ENCODE measurements at regions not wholly inside any gene's neighbourhood (a gene's known extent, or its start where the extent isn't known, plus 50 kb on each side); places are given as distances from the start of the nearest gene placed in this dataset.

DNA sequence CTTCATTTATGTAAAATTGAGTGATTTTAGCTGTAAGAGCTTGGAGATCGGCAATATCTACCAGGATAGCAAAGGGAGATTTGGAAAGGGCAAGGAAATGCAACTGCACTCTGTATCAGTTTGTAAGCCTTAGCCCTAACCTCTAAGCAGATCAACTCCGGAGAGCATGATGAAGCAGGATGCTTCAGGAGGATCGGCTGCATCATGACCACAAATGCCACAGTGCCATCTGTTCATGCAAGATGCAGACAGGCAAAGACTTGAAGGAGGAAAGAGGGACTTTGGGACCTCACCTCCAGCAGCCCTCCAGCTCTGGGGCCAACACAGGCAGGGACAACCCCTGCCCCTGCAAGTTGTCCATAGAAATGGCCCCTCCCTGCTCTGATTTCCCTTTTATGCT lies 377.6 kb upstream of the GATB start:
- no peak for DNase-seq (ENCODE audit: extremely low spot score in 2 of 2)
- no peaks in the 10 kb centered on the region for H3K4me1 ChIP-seq
- intact Hi-C loops (cut with DNase I) = no loop called here
- H3K27me3 ChIP-seq = no peaks in the 10 kb centered on the region
- H3K9me3 ChIP-seq = no peaks in the 10 kb centered on the region
- H3K4me3 ChIP-seq = no peak overlapping the region
- H3K36me3 ChIP-seq = no peaks in the 10 kb centered on the region
- TF ChIP-seq POLR2AphosphoS5 (IDR thresholded peaks at IDR 0.05; ENCODE audit: insufficient read depth in 1 of 2, low read depth in 1 of 2) (no peak), POLR2A (IDR thresholded peaks at IDR 0.05) (no peak)
- TF ChIP-seq, protein P1, sequence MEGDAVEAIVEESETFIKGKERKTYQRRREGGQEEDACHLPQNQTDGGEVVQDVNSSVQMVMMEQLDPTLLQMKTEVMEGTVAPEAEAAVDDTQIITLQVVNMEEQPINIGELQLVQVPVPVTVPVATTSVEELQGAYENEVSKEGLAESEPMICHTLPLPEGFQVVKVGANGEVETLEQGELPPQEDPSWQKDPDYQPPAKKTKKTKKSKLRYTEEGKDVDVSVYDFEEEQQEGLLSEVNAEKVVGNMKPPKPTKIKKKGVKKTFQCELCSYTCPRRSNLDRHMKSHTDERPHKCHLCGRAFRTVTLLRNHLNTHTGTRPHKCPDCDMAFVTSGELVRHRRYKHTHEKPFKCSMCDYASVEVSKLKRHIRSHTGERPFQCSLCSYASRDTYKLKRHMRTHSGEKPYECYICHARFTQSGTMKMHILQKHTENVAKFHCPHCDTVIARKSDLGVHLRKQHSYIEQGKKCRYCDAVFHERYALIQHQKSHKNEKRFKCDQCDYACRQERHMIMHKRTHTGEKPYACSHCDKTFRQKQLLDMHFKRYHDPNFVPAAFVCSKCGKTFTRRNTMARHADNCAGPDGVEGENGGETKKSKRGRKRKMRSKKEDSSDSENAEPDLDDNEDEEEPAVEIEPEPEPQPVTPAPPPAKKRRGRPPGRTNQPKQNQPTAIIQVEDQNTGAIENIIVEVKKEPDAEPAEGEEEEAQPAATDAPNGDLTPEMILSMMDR (IDR thresholded peaks at IDR 0.05) = no peak
- H3K27ac ChIP-seq = no peak overlapping the region

DNA sequence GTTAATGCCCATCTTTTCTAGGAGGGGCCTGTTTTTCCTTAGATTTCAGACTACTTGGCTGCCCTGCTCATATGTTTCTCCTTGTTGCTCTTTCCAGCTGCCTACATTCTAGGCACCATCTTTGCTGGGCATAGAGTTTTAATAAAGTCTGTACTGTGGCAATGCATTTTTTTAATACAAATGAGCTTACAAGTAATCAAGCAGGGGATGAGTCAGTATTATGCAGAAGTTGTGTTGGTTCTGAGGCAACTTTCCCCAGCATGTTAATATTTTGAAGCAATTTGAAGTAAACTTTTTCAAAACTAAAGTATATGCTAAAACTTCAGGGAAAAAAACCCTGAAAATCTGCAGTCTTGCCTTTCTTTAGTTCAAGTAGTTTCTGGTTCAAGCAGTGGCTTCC lies 372.0 kb upstream of the GATB start:
- intact Hi-C loops (cut with DNase I) = no loop called here
- TF ChIP-seq, protein P1 (IDR thresholded peaks at IDR 0.05) = no peak
- TF ChIP-seq POLR2AphosphoS5 (IDR thresholded peaks at IDR 0.05; ENCODE audit: insufficient read depth in 1 of 2, low read depth in 1 of 2) (no peak), POLR2A (IDR thresholded peaks at IDR 0.05) (no peak)
- H3K9me3 ChIP-seq = no peaks in the 10 kb centered on the region
- no peaks in the 10 kb centered on the region for H3K36me3 ChIP-seq
- H3K4me1 ChIP-seq = no peaks in the 10 kb centered on the region
- no peaks in the 10 kb centered on the region for H3K27me3 ChIP-seq
- no peak overlapping the region for H3K4me3 ChIP-seq
- no peak overlapping the region for H3K27ac ChIP-seq
- no peak for DNase-seq (ENCODE audit: extremely low spot score in 2 of 2)

DNA sequence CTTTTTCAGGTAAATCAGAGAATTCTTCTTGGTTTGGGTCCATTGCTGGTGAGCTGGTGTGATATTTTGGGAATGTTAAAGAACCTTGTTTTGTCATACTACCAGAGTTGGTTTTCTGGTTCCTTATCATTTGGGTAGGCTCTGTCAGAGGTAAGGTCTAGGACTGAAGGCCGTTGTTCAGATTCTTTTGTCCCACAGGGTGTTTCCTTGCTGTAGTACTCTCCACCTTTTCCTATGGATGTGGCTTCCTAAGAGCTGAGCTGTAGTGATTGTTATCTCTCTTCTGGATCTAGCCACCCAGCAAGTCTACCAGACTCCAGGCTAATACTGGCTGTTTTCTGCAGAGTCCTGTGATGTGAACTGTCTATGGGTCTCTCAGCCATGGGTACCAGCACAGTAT lies 367.5 kb upstream of the GATB start:
- intact Hi-C loops (cut with DNase I) = no loop called here

DNA sequence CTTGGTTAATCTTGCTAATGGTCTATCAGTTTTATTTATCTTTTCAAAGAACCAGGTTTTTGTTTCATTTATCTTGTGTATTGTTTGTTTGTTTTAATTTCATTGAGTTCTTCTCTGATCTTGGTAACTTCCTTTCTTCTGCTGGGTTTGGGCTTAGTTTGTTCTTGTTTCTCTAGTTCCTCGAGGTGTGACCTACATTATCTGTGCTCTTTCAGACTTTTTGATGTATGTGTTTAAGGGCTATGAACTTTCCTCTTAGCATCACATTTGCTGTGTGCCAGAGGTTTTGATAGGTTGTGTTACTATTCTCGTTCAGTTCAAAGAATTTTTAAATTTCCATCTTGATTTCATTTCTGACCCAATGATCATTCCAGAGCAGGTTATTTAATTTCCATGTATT lies 365.4 kb upstream of the GATB start:
- H3K36me3 ChIP-seq = no peaks in the 10 kb centered on the region
- DNase-seq (ENCODE audit: extremely low spot score in 2 of 2) = no peak
- no peak overlapping the region for H3K27ac ChIP-seq
- H3K27me3 ChIP-seq = no peaks in the 10 kb centered on the region
- TF ChIP-seq POLR2AphosphoS5 (IDR thresholded peaks at IDR 0.05; ENCODE audit: insufficient read depth in 1 of 2, low read depth in 1 of 2) = no peak
- TF ChIP-seq, protein P1 (IDR thresholded peaks at IDR 0.05) = no peak
- no peak for TF ChIP-seq POLR2A (IDR thresholded peaks at IDR 0.05)
- no peaks in the 10 kb centered on the region for H3K9me3 ChIP-seq
- H3K4me1 ChIP-seq = no peaks in the 10 kb centered on the region
- intact Hi-C loops (cut with DNase I) = no loop called here
- H3K4me3 ChIP-seq = no peak overlapping the region

More for the DNA sequence above, 367.5 kb upstream of the GATB start:
- Histone ChIP-seq H3K27ac (no peak overlapping the region), H3K9me3 (no peaks in the 10 kb centered on the region), H3K4me3 (no peak overlapping the region), H3K4me1 (no peaks in the 10 kb centered on the region), H3K36me3 (no peaks in the 10 kb centered on the region), H3K27me3 (no peaks in the 10 kb centered on the region)
- no peak for DNase-seq (ENCODE audit: extremely low spot score in 2 of 2)
- TF ChIP-seq POLR2A (IDR thresholded peaks at IDR 0.05) (no peak), POLR2AphosphoS5 (IDR thresholded peaks at IDR 0.05; ENCODE audit: insufficient read depth in 1 of 2, low read depth in 1 of 2) (no peak)
- TF ChIP-seq, protein P1 (IDR thresholded peaks at IDR 0.05) = no peak

DNA sequence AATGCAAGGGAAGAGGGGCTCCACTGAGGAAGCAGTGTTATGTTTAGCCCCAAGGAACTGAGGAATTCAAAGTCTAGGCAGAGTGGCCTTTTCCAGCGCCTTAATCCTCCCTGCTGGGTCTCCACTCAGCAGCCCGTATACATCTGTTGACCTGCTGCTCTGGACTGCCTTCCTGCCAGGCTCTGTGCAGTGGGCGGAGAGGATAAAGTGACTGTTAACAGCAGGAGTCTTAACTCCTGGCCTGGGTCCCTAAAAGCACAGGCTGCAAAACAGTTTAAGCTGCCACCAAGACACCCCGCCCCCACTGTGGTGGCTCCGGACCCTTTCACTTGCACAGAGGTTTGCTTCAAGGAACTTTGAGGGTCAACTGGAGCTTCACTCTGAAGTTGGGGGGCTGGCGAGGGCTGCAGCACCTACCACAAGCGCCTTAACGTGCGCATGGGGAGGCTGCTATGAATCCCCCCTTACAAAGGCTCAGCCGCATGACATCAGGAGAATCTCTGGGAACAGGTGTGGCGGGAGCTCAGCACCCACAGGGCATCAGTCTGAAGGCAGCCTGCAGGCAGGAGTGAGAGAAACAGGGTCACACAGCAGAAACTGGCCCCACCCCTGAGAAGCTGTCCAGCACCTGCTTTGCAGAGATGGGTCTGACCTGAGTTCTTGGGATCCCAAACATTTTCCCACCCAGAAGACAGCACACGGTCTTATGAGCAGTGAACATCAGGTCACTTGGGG lies 358.2 kb upstream of the GATB start:
- Histone ChIP-seq H3K9me3 (no peaks in the 10 kb centered on the region), H3K27me3 (no peaks in the 10 kb centered on the region), H3K4me3 (no peak overlapping the region), H3K36me3 (no peaks in the 10 kb centered on the region), H3K4me1 (no peaks in the 10 kb centered on the region), H3K27ac (no peak overlapping the region)
- peak in 1 of 2 donors; percentile 80 for DNase-seq (ENCODE audit: extremely low spot score in 2 of 2)
- intact Hi-C loops (cut with DNase I) = no loop called here
- no peak for TF ChIP-seq POLR2A (IDR thresholded peaks at IDR 0.05)
- TF ChIP-seq, protein P1 (IDR thresholded peaks at IDR 0.05) = no peak
- no peak for TF ChIP-seq POLR2AphosphoS5 (IDR thresholded peaks at IDR 0.05; ENCODE audit: insufficient read depth in 1 of 2, low read depth in 1 of 2)

All from vagina (tissue), 2 donors.